ENCODE measurements at regions not wholly inside any gene's neighbourhood (a gene's known extent, or its start where the extent isn't known, plus 50 kb on each side); places are given as distances from the start of the nearest gene placed in this dataset.

DNA sequence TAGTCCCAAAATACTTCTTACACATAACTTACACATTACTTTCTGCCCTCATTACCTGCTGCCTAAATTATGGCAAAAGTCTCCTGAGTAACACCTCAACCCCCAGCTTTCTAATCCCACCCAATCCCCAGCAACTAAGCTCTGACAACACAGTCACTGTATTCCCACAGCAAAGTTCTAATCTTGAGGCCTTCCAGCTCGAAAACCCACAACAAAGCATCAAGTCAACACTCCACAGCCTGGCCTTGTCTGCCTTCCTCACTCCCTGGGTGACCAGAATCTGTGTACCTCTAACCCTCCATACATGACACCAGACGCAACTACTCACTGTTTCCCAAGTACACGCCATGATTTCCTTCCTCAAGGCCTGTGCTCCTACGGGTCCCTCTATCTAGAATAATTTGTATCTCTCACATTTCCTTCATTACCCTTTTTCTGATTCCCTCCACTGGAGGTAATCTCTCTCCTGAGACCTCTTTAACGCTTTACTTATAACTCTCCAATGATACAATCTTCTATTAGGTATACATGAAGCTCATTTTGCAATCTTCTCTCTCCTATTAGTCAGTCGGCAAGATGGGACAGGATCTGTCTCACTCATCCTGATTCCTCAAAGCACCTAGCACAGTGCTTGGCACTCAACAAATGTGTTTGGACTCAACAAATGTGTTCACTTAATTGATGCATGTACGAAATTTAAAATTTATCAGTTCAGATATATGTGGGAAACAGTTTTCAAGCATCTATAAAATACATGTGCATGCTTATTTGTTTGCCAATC, 87.6 kb upstream of the DOCK9 start:
- ChIA-PET POLR2A (ENCODE audit: unreplicated experiment) (no interaction called here), CTCF (interaction anchor here (1.1 kb wide), 1 partner anchor 10 kb away, joined by 3 read pairs; no protein-coding TSS in a partner anchor)
- TF ChIP-seq RCOR1 (IDR thresholded peaks at IDR 0.05; ENCODE audit: insufficient replicate concordance, low read length) (no peak), CEBPB (IDR thresholded peaks at IDR 0.05; ENCODE audit: low read depth, low read length) (no peak), BHLHE40 (IDR thresholded peaks at IDR 0.05; ENCODE audit: low read depth, low read length) (no peak), RAD21 (IDR thresholded peaks at IDR 0.05; ENCODE audit: low read length) (no peak), MXI1 (IDR thresholded peaks at IDR 0.05; ENCODE audit: borderline replicate concordance, low read depth, low read length) (no peak), SMC3 (IDR thresholded peaks at IDR 0.05; ENCODE audit: low read depth, low read length) (no peak), NFE2L2 (IDR thresholded peaks at IDR 0.05; ENCODE audit: low read depth, low read length) (no peak), POLR2A (IDR thresholded peaks at IDR 0.05; ENCODE audit: low read depth, low read length) (no peak), CHD1 (IDR thresholded peaks at IDR 0.05; ENCODE audit: low read depth, low read length) (no peak)
- TF ChIP-seq, protein P1, sequence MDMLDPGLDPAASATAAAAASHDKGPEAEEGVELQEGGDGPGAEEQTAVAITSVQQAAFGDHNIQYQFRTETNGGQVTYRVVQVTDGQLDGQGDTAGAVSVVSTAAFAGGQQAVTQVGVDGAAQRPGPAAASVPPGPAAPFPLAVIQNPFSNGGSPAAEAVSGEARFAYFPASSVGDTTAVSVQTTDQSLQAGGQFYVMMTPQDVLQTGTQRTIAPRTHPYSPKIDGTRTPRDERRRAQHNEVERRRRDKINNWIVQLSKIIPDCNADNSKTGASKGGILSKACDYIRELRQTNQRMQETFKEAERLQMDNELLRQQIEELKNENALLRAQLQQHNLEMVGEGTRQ (IDR thresholded peaks at IDR 0.05; ENCODE audit: low read depth, low read length) = no peak
- TF ChIP-seq, protein P2, sequence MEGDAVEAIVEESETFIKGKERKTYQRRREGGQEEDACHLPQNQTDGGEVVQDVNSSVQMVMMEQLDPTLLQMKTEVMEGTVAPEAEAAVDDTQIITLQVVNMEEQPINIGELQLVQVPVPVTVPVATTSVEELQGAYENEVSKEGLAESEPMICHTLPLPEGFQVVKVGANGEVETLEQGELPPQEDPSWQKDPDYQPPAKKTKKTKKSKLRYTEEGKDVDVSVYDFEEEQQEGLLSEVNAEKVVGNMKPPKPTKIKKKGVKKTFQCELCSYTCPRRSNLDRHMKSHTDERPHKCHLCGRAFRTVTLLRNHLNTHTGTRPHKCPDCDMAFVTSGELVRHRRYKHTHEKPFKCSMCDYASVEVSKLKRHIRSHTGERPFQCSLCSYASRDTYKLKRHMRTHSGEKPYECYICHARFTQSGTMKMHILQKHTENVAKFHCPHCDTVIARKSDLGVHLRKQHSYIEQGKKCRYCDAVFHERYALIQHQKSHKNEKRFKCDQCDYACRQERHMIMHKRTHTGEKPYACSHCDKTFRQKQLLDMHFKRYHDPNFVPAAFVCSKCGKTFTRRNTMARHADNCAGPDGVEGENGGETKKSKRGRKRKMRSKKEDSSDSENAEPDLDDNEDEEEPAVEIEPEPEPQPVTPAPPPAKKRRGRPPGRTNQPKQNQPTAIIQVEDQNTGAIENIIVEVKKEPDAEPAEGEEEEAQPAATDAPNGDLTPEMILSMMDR (conservative IDR thresholded peaks at IDR 0.05; ENCODE audit: low read depth, low read length) = no peak
- Histone ChIP-seq H3K27ac (ENCODE audit: insufficient read depth, low read length) (no peak overlapping the region), H3K4ac (ENCODE audit: low read depth, low read length) (peak overlapping the region; percentile 48; the same call in 1 of the 2 replicates), H3K23ac (ENCODE audit: low read depth, low read length) (no peak overlapping the region), H4K20me1 (ENCODE audit: insufficient read depth, low read length) (peaks cover 3% of the 10 kb centered on the region; the same call in 1 of the 2 replicates), H2BK120ac (ENCODE audit: low read depth, low read length) (no peak overlapping the region), H3K18ac (ENCODE audit: low read depth, low read length) (no peak overlapping the region), H2BK5ac (ENCODE audit: low read depth, low read length, poor library complexity, severe bottlenecking) (no peak overlapping the region), H2BK20ac (ENCODE audit: low read depth, low read length) (no peak overlapping the region; the same call in 1 of the 2 replicates), H2AK9ac (replicated peaks; ENCODE audit: low read depth, low read length, poor library complexity) (no peak overlapping the region), H4K5ac (ENCODE audit: low read depth, low read length) (no peak overlapping the region), H3K9me3 (ENCODE audit: control insufficient read depth, insufficient read depth, low read length) (peaks cover 4% of the 10 kb centered on the region), H3K4me3 (ENCODE audit: insufficient read depth, low read depth, low read length) (no peak overlapping the region), H4K8ac (ENCODE audit: low read depth in 2 of 2, low read length in 2 of 2) (no peak overlapping the region), H3K4me1 (ENCODE audit: control insufficient read depth, insufficient read depth, low read length) (peaks cover 18% of the 10 kb centered on the region), H2BK15ac (ENCODE audit: low read depth, low read length) (0 out of 3 replicates have a peak overlapping the region, but pooled peaks have one; percentile 47), H3K9ac (ENCODE audit: low read depth, low read length) (no peak overlapping the region), H3K9me1 (ENCODE audit: insufficient read depth, low read length) (peaks cover 6% of the 10 kb centered on the region), H3K27me3 (ENCODE audit: control insufficient read depth, insufficient read depth, low read length) (no peaks in the 10 kb centered on the region), H3K79me1 (ENCODE audit: low read depth in 1 of 2, low read length in 2 of 2) (peaks cover 0 to 35% of the 10 kb centered on the region in 2 experiments; a peak in 2 of 4 replicates), H2AFZ (replicated peaks; ENCODE audit: low read length, poor library complexity) (no peak overlapping the region), H3K4me2 (ENCODE audit: low read depth, low read length) (no peak overlapping the region), H3K14ac (replicated peaks; ENCODE audit: low read depth, low read length) (no peak overlapping the region), H3K56ac (ENCODE audit: extremely low read depth, insufficient read depth, low read length) (no peak overlapping the region), H3K36me3 (ENCODE audit: control insufficient read depth, insufficient read depth, low read length) (no peaks in the 10 kb centered on the region), H4K91ac (ENCODE audit: insufficient read depth, low read depth, low read length) (0 out of 2 replicates have a peak overlapping the region, but pooled peaks have one; percentile 23), H2AK5ac (ENCODE audit: low read depth, low read length) (peak overlapping the region; percentile 61; the same call in 1 of the 2 replicates)
- intact Hi-C loops (cut with micrococcal nuclease) = no loop called here
- 60% methylated on average over 2 of the region's 7 CpGs; no CpG with 5 or more reads in 1 of the 2 experiments for WGBS, 2 experiments (ENCODE audit: extremely low coverage in 2 of 2, insufficient read length in 1 of 2)
- no TSS peak for BruUV-seq (replicated peaks)
- DNase-seq (no peak), ATAC-seq (ENCODE audit: low read depth) (no peak)
- dilution Hi-C loops (cut with HindIII; ENCODE audit: low sequenced_read_pairs, unreplicated experiment) = no loop called here
- in situ Hi-C loops (cut with MboI; ENCODE audit: low sequenced_read_pairs) = no loop called here
